HTR-8/SVneo (cell line): ENCODE measurements at regions not wholly inside any gene's neighbourhood (a gene's known extent, or its start where the extent isn't known, plus 50 kb on each side); places are given as distances from the start of the nearest gene placed in this dataset.

ENCODE experiments used
- DNase-seq: peaks from one replicate; pipeline ENCODE4 v3.0.0; 2011; ENCODE audit warnings: low spot score, mixed read lengths; ENCODE audit not compliant: insufficient read length
- FAIRE-seq: peaks from 2 replicates; lab custom pipeline; 2011; peaks lifted over from hg19 to GRCh38; lab: Jason Lieb, UNC

GRCh38 chr4:163620738-163621137, 126.2 kb downstream of the TMA16 start:
- FAIRE-seq (no peak), DNase-seq (no peak)

GRCh38 chr4:163621821-163622220, 127.3 kb downstream of the TMA16 start:
- DNase-seq (no peak), FAIRE-seq (no peak)

- DNase-seq: no peak
- no peak for FAIRE-seq
Measured at GRCh38 chr4:163622379-163623035, 128.0 kb downstream of the TMA16 start.

GRCh38 chr4:163623787-163624186, 129.3 kb downstream of the TMA16 start:
- FAIRE-seq: peak; percentile 9
- no peak for DNase-seq

- FAIRE-seq: no peak
- DNase-seq: no peak
Measured at GRCh38 chr4:163624727-163625126, 130.2 kb downstream of the TMA16 start.

- DNase-seq (no peak), FAIRE-seq (no peak)
Measured at GRCh38 chr4:163631288-163631687, 136.8 kb downstream of the TMA16 start.

GRCh38 chr4:163638909-163639308, 144.4 kb downstream of the TMA16 start:
- DNase-seq (no peak), FAIRE-seq (no peak)

- DNase-seq (no peak), FAIRE-seq (no peak)
Measured at GRCh38 chr4:163649557-163650091, 155.1 kb downstream of the TMA16 start.

- no peak for DNase-seq
- no peak for FAIRE-seq
Measured at GRCh38 chr4:163651761-163652160, 157.3 kb downstream of the TMA16 start.

GRCh38 chr4:163654621-163655020, 160.1 kb downstream of the TMA16 start:
- DNase-seq (no peak), FAIRE-seq (no peak)

GRCh38 chr4:163660636-163661035, 166.1 kb downstream of the TMA16 start:
- DNase-seq (no peak), FAIRE-seq (no peak)

- DNase-seq: no peak
- no peak for FAIRE-seq
Measured at GRCh38 chr4:163662768-163663167, 168.3 kb downstream of the TMA16 start.

GRCh38 chr4:163663454-163664225, 169.2 kb downstream of the TMA16 start:
- FAIRE-seq (no peak), DNase-seq (no peak)

GRCh38 chr4:163665101-163665500, 170.6 kb downstream of the TMA16 start:
- DNase-seq: no peak
- no peak for FAIRE-seq

GRCh38 chr4:163665521-163666331, 171.2 kb downstream of the TMA16 start:
- DNase-seq (no peak), FAIRE-seq (no peak)

- FAIRE-seq (no peak), DNase-seq (no peak)
Measured at GRCh38 chr4:163666332-163666873, 171.9 kb downstream of the TMA16 start.

GRCh38 chr4:163672751-163673150, 178.3 kb downstream of the TMA16 start:
- DNase-seq: no peak
- no peak for FAIRE-seq

GRCh38 chr4:163673848-163674697, 179.6 kb downstream of the TMA16 start:
- FAIRE-seq: no peak

GRCh38 chr4:163679189-163679588, 184.7 kb downstream of the TMA16 start:
- FAIRE-seq: no peak
- DNase-seq: peak; percentile 50

More at GRCh38 chr4:163673848-163674697, 179.6 kb downstream of the TMA16 start:
- DNase-seq: no peak
